ENCODE measurements at regions not wholly inside any gene's neighbourhood (a gene's known extent, or its start where the extent isn't known, plus 50 kb on each side); places are given as distances from the start of the nearest gene placed in this dataset.

GRCh38 chrX:35461164-35461563 lies 337.0 kb upstream of the MAGEB16 start:
- no peak for TF ChIP-seq CTCF (conservative IDR thresholded peaks at IDR 0.05; ENCODE audit: low read depth, low read length)
- TF ChIP-seq EZH2 (IDR thresholded peaks at IDR 0.05; ENCODE audit: borderline replicate concordance, low read depth, low read length, poor library complexity, severe bottlenecking): no peak
